A204.1 (cell line): ENCODE measurements at regions not wholly inside any gene's neighbourhood (a gene's known extent, or its start where the extent isn't known, plus 50 kb on each side); places are given as distances from the start of the nearest gene placed in this dataset.
"Not testable (repeated sequence)": the region's sequence is repeated elsewhere in the genome, so short reads cannot be mapped to it uniquely, and the experiment has no call there.

Experiments used
- FAIRE-seq: peaks from 2 replicates; lab custom pipeline; 2012; peaks lifted over from hg19 to GRCh38; lab: Jason Lieb, UNC

- no peak for FAIRE-seq
Measured at GRCh38 chr13:53408306-53408705, 379.7 kb downstream of the OLFM4 start.

DNA sequence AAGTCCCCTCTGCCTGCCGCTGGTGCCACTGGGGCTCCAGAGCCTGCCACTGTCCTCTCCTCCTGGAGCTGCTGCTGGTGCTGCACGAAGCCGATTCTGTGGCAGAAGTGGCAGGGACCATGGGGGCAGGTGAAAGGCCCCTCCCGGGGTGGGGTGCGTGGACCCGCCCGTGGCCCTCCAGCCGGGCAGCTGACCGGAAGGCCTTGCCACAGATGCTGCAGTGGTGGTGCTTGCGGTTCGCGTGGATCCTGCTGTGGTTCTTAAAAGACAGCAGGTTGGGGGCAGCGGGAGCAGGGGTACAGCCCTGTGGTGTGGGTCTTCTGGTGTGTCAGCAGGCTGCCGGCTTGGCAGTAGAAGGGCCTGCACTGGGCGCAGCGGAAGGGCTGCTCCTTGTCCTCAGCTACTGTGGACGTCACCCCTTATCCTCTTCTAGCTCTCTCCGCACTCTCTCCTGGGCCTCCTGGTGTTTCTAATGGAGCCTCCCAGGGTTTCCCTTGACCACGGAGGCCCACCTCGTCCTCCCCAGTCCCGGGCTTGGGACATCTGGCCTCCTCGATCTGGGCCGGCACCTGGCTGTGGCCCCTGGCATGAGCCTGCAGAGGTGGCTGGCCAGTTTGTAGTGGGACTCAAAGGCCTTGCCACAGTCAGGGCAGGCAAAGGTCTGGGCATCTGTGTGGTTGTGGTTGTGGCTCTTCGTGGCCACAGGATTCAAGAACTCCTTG, 380.4 kb downstream of the OLFM4 start:
- FAIRE-seq = no peak

GRCh38 chr13:53411463-53411862, 382.9 kb downstream of the OLFM4 start:
- FAIRE-seq = no peak

- FAIRE-seq = no peak
Measured at GRCh38 chr13:53415135-53415534, 386.5 kb downstream of the OLFM4 start.

- no peak for FAIRE-seq
Measured at GRCh38 chr13:53417601-53418000, 389.0 kb downstream of the OLFM4 start.

- FAIRE-seq = peak; percentile 97
Measured at GRCh38 chr13:53422415-53422814, 393.8 kb downstream of the OLFM4 start.

DNA sequence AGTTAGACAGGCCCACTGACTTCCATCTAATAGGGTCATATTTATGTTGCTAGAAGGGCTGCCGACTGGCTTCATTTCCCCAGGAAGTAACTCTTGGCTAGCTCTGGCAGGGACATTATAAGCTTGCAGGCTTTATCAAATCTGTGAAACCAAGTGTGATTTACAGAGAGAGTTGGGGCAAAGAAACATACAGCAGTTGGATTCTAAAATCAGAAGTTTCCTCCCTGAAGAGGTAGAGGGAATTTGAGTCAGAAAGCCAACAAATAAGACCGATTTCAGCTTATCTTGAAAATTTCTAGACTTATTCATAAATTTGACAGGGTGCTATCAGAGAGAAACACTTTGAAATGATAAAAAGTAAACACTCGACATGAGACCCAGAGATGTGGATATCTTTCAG, 407.8 kb downstream of the OLFM4 start:
- FAIRE-seq = no peak

DNA sequence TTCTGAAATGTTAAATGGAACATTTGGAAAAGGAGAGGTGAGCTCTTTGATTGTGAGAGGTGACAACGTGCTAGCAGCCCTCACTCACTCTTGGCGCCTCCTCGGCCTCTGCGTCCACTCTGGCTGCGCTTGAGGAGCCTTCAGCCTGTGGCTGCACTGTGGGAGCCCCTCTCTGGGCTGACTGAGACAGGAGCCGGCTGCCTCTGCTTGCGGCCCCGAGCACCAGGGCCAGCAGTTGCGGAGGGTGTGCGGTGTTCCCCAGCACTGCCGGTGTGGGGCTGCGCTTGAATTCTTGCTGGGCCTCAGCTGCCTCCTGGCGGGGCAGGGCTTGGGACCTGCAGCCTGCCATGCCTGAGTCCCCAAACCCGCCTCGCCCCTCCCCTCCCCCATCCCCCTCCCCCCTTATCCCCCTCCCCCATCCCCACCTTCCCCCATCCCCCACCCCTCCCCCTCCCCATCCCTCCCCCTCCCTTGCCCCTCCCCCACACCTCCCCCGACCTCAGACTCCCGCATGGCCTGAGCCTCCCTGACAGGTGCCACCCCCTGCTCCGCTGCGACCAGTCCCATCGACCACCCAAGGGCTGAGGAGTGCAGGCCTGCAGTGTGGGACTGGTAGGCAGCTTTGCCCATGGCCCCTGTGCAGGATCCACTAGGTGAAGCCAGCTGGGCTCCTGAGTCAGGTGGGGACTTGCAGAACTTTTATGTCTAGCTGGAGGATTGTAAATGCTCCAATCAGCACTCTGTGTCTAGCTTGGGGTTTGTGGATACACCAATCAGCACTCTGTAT, 411.0 kb downstream of the OLFM4 start:
- no peak for FAIRE-seq

DNA sequence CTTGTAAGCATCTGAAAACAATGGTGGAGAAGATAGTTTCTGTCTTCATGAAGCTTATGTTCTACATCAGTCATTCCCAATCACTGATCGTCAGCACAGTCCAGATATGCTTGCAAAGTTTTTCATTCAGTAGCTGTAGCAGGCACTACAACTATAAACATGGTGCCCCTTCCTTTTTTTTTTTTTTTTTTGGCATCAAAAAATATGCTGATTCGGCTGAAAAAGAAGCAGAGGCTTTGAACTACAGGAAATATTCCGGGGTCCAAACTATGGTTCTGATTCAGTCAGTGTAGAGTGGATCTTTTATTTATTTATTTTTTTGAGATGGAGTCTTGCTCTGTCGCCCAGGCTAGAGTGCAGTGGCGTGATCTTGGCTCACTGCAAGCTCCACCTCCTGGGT, 414.4 kb downstream of the OLFM4 start:
- FAIRE-seq = no peak

- no peak for FAIRE-seq
Measured at GRCh38 chr13:53445686-53446085, 417.1 kb downstream of the OLFM4 start.

DNA sequence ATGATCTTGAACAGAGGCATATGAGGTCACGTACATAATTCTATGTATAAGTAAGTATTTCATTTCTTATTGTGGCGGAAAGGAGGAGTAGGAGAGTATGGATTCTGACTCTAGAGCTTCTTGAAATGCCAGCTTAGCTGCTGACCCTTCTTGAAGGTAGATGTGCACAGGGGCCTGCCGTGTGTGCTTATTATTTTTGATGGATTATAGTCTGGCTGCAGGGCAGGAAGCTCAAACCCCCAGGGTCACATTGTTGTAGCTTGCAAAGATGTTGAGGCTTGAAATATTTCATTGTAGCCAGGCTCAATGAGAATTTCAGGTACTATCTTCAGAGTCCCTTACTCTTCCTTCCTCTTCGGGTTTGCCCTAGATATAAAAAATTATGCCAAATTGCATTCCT, 418.8 kb downstream of the OLFM4 start:
- no peak for FAIRE-seq

- FAIRE-seq = no peak
Measured at GRCh38 chr13:53447863-53448262, 419.2 kb downstream of the OLFM4 start.

DNA sequence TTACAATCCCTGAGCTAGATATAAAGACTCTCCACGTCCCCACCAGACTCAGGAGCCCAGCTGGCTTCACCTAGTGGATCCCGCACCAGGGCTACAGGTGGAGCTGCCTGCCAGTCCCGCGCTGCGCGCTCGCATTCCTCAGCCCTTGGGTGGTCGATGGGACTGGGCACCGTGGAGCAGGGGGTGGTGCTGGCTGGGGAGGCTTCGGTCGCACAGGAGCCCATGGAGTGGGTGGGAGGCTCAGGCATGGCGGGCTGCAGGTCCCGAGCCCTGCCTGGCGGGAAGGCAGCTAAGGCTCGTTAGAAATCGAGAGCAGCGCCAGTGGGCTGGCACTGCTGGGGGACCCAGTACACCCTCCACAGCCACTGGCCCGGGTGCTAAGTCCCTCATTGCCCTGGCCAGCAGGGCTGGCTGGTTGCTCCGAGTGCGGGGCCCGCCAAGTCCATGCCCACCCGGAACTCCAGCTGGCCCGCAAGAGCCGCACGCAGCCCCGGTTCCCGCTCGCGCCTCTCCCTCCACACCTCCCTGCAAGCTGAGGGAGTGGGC, 423.7 kb downstream of the OLFM4 start:
- FAIRE-seq = not testable (repeated sequence)

DNA sequence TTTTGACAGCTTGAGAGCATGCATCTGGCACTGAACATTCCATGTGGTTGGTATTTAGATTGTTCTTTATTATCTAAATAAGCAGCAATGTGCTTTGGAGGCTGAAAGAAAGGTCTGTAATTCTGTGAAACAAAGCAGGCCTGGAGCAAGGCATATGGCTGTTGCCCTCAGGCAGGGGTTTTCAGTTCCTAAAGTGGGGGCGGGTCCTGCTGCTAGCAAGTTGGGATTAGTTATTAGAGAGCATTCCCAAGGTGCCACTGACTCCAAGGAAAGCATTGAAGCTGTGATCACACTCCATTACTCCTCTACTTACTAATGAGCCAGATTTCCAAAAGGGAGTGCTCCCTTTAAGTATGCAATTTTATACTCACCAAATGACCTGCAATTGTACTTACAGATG, 432.2 kb downstream of the OLFM4 start:
- FAIRE-seq = no peak

GRCh38 chr13:53463106-53463505, 434.5 kb downstream of the OLFM4 start:
- FAIRE-seq = no peak

- no peak for FAIRE-seq
Measured at GRCh38 chr13:53466576-53466975, 438.0 kb downstream of the OLFM4 start.

- no peak for FAIRE-seq
Measured at GRCh38 chr13:53473397-53473796, 444.8 kb downstream of the OLFM4 start.

GRCh38 chr13:53474878-53475277, 446.3 kb downstream of the OLFM4 start:
- no peak for FAIRE-seq

- no peak for FAIRE-seq
Measured at GRCh38 chr13:53490752-53491151, 462.1 kb downstream of the OLFM4 start.

GRCh38 chr13:53494406-53494805, 465.8 kb downstream of the OLFM4 start:
- no peak for FAIRE-seq

GRCh38 chr13:53499576-53500133, 471.0 kb downstream of the OLFM4 start:
- no peak for FAIRE-seq

- FAIRE-seq = no peak
Measured at GRCh38 chr13:53501387-53501786, 472.8 kb downstream of the OLFM4 start.

GRCh38 chr13:53507741-53508140, 479.1 kb downstream of the OLFM4 start:
- FAIRE-seq = no peak
